Gastroesophageal sphincter (tissue), 4 donors: ENCODE measurements at regions not wholly inside any gene's neighbourhood (a gene's known extent, or its start where the extent isn't known, plus 50 kb on each side); places are given as distances from the start of the nearest gene placed in this dataset.

ENCODE experiments used
- ATAC-seq: fragments of 150-250 bp; one replicate; pipeline ENCODE4 v1.9.1; 2016; ENCODE audit warnings: mild to moderate bottlenecking, moderate library complexity
- H3K27ac ChIP-seq, 4 donors: fragments of 200-600 bp; sonication (generic) in 3 of 4; 1 replicate in 3 of 4; 2 replicates in 1 of 4; pipeline ENCODE4 v1.5.1; 2016 to 2019
- H3K27me3 ChIP-seq: fragments of 200-600 bp; sonication (generic); one replicate; pipeline ENCODE4 v1.5.1; 2019
- H3K36me3 ChIP-seq, 2 donors: fragments of 200-600 bp; sonication (generic); one replicate each; pipeline ENCODE4 v1.5.1; 2019; ENCODE audit warnings: control low read depth in 1 of 2
- H3K4me1 ChIP-seq, 3 donors: fragments of 200-600 bp; sonication (generic); 1 replicate in 2 of 3; 2 replicates in 1 of 3; pipeline ENCODE4 v1.5.1; 2016 to 2019; ENCODE audit warnings: control low read depth in 2 of 3
- H3K4me3 ChIP-seq, 2 donors: fragments of 200-600 bp; sonication (generic); one replicate each; pipeline ENCODE4 v1.5.1; 2019; ENCODE audit warnings: mild to moderate bottlenecking in 1 of 2, moderate library complexity in 1 of 2
- H3K9me3 ChIP-seq, 3 donors: fragments of 200-600 bp; sonication (generic); one replicate each; pipeline ENCODE4 v1.5.1; 2017 to 2019; ENCODE audit warnings: control low read depth in 2 of 3
- CTCF ChIP-seq, 4 experiments: fragments of 200-600 bp in 2 of 4; fragments of 450-650 bp in 2 of 4; sonication (generic) in 1 of 4; IDR thresholded peaks; one replicate each; pipeline ENCODE4 v1.5.1; 2017 to 2019; ENCODE audit warnings: antibody characterized with exemption in 4 of 4, mild to moderate bottlenecking in 2 of 4, moderate library complexity in 2 of 4
- EP300 ChIP-seq: sonication (generic); formaldehyde crosslinking; IDR thresholded peaks from one replicate; pipeline ENCODE4 v1.6.1; 2017; ENCODE audit warnings: antibody characterized with exemption, mild to moderate bottlenecking
- POLR2A ChIP-seq, 2 donors: fragments of 450-650 bp; IDR thresholded peaks; one replicate each; pipeline ENCODE4 v1.6.1; 2017; ENCODE audit warnings: antibody characterized with exemption in 2 of 2, mild to moderate bottlenecking in 2 of 2, moderate library complexity in 1 of 2
- POLR2AphosphoS5 ChIP-seq: sonication (generic); formaldehyde crosslinking; IDR thresholded peaks from one replicate; pipeline ENCODE4 v1.6.1; 2017; ENCODE audit warnings: antibody characterized with exemption
- WGBS, 2 donors: methylation state at CpG; one replicate each; pipeline ENCODE4 v1.1.5; 2018; ENCODE audit warnings: low coverage in 1 of 2; 5-methylcytosine and 5-hydroxymethylcytosine counted together

GRCh38 chr1:118636004-118636403, 352.1 kb downstream of the TBX15 start:
- H3K27ac ChIP-seq, result no peak overlapping the region
- H3K4me1 ChIP-seq, result no peaks in the 10 kb centered on the region
- no peak overlapping the region for H3K4me3 ChIP-seq
- no peak for ATAC-seq
- no peaks in the 10 kb centered on the region for H3K36me3 ChIP-seq
- no peak for TF ChIP-seq CTCF (IDR thresholded peaks at IDR 0.05)
- H3K27me3 ChIP-seq, result no peaks in the 10 kb centered on the region
- no peaks in the 10 kb centered on the region for H3K9me3 ChIP-seq

GRCh38 chr1:118627435-118627834, 360.7 kb downstream of the TBX15 start:
- ATAC-seq, result no peak
- whole genome bisulfite sequencing, 2 donors, result 92 to 93% methylated on average over 2 of the region's 2 CpGs
- TF ChIP-seq EP300 (no peak), CTCF (IDR thresholded peaks at IDR 0.05) (no peak), POLR2AphosphoS5 (no peak), POLR2A (IDR thresholded peaks at IDR 0.05) (no peak)
- Histone ChIP-seq H3K27ac (no peak overlapping the region), H3K4me3 (no peak overlapping the region), H3K4me1 (no peaks in the 10 kb centered on the region), H3K27me3 (no peaks in the 10 kb centered on the region), H3K36me3 (no peaks in the 10 kb centered on the region), H3K9me3 (no peaks in the 10 kb centered on the region)

- no peak for ATAC-seq
- Histone ChIP-seq H3K36me3 (no peaks in the 10 kb centered on the region), H3K4me3 (no peak overlapping the region), H3K27me3 (no peaks in the 10 kb centered on the region), H3K9me3 (peaks cover 0 to 22% (median 0%) of the 10 kb centered on the region in 3 donors), H3K4me1 (no peaks in the 10 kb centered on the region), H3K27ac (no peak overlapping the region)
- 57 to 78% methylated on average over 1 of the region's 1 CpG for WGBS, 2 donors
- no peak for TF ChIP-seq POLR2A (IDR thresholded peaks at IDR 0.05)
- TF ChIP-seq POLR2AphosphoS5, result no peak
- no peak for TF ChIP-seq EP300
- no peak for TF ChIP-seq CTCF (IDR thresholded peaks at IDR 0.05)
These were observed 366.3 kb downstream of the TBX15 start for GRCh38 chr1:118621839-118622238.

GRCh38 chr1:118618618-118619340, 369.4 kb downstream of the TBX15 start:
- no peak for ATAC-seq
- Histone ChIP-seq H3K36me3 (no peaks in the 10 kb centered on the region), H3K27me3 (no peaks in the 10 kb centered on the region), H3K9me3 (peaks cover 0 to 37% (median 0%) of the 10 kb centered on the region in 3 donors), H3K4me1 (no peaks in the 10 kb centered on the region), H3K27ac (no peak overlapping the region), H3K4me3 (no peak overlapping the region)
- 63 to 67% methylated on average over 2 of the region's 3 CpGs for WGBS, 2 donors
- TF ChIP-seq POLR2AphosphoS5, result no peak
- no peak for TF ChIP-seq CTCF (IDR thresholded peaks at IDR 0.05)
- no peak for TF ChIP-seq EP300
- no peak for TF ChIP-seq POLR2A (IDR thresholded peaks at IDR 0.05)

GRCh38 chr1:118617916-118618315, 370.2 kb downstream of the TBX15 start:
- no peak for ATAC-seq
- H3K9me3 ChIP-seq, result peaks cover 0 to 45% (median 0%) of the 10 kb centered on the region in 3 donors
- H3K36me3 ChIP-seq, result no peaks in the 10 kb centered on the region
- TF ChIP-seq CTCF (IDR thresholded peaks at IDR 0.05) (no peak), POLR2AphosphoS5 (no peak), POLR2A (IDR thresholded peaks at IDR 0.05) (no peak), EP300 (no peak)
- H3K4me1 ChIP-seq, result no peaks in the 10 kb centered on the region
- 0% methylated on average over 1 of the region's 1 CpG for WGBS, 2 donors
- H3K27me3 ChIP-seq, result no peaks in the 10 kb centered on the region
- no peak overlapping the region for H3K4me3 ChIP-seq
- H3K27ac ChIP-seq, result no peak overlapping the region
